Astrocyte of the hippocampus (primary cell): ENCODE measurements at regions not wholly inside any gene's neighbourhood (a gene's known extent, or its start where the extent isn't known, plus 50 kb on each side); places are given as distances from the start of the nearest gene placed in this dataset.

Source experiments
- DNase-seq: peaks from one replicate; pipeline ENCODE4 v3.0.0; 2011; ENCODE audit warnings: low read depth, low spot score

- no peak for DNase-seq
These were observed 165.3 kb downstream of the RNF152 start for GRCh38 chr18:61727241-61728193.

- no peak for DNase-seq
These were observed 168.3 kb downstream of the RNF152 start for GRCh38 chr18:61724532-61724931.

GRCh38 chr18:61722247-61722646 is 170.6 kb downstream of the RNF152 start:
- DNase-seq: no peak

- DNase-seq: no peak
These were observed 172.3 kb downstream of the RNF152 start for GRCh38 chr18:61720496-61720895.

GRCh38 chr18:61719671-61720070 is 173.1 kb downstream of the RNF152 start:
- DNase-seq: no peak

GRCh38 chr18:61718944-61719343 is 173.9 kb downstream of the RNF152 start:
- no peak for DNase-seq

GRCh38 chr18:61714421-61714820 is 178.4 kb downstream of the RNF152 start:
- no peak for DNase-seq

- no peak for DNase-seq
These were observed 179.3 kb downstream of the RNF152 start for GRCh38 chr18:61713502-61713901.

- DNase-seq: no peak
These were observed 182.7 kb downstream of the RNF152 start for GRCh38 chr18:61710082-61710620.

- no peak for DNase-seq
These were observed 186.4 kb downstream of the RNF152 start for GRCh38 chr18:61706276-61706915.

GRCh38 chr18:61703508-61703907 is 189.3 kb downstream of the RNF152 start:
- no peak for DNase-seq

- DNase-seq: peak; percentile 38
These were observed 190.8 kb downstream of the RNF152 start for GRCh38 chr18:61702007-61702406.

- DNase-seq: no peak
These were observed 193.3 kb downstream of the RNF152 start for GRCh38 chr18:61699397-61700110.

- no peak for DNase-seq
These were observed 195.4 kb downstream of the RNF152 start for GRCh38 chr18:61697306-61697909.

GRCh38 chr18:61694236-61694635 is 198.6 kb downstream of the RNF152 start:
- no peak for DNase-seq

GRCh38 chr18:61690418-61691138 is 202.2 kb downstream of the RNF152 start:
- DNase-seq: no peak

- no peak for DNase-seq
These were observed 205.5 kb downstream of the RNF152 start for GRCh38 chr18:61687317-61687716.

GRCh38 chr18:61683856-61684255 is 209.0 kb downstream of the RNF152 start:
- no peak for DNase-seq

GRCh38 chr18:61681065-61681464 is 211.7 kb downstream of the RNF152 start:
- DNase-seq: no peak

GRCh38 chr18:61679836-61680235 is 213.0 kb downstream of the RNF152 start:
- DNase-seq: peak; percentile 14

- no peak for DNase-seq
These were observed 215.3 kb downstream of the RNF152 start for GRCh38 chr18:61677435-61677970.
